ENCODE measurements at regions not wholly inside any gene's neighbourhood (a gene's known extent, or its start where the extent isn't known, plus 50 kb on each side); places are given as distances from the start of the nearest gene placed in this dataset.

DNA sequence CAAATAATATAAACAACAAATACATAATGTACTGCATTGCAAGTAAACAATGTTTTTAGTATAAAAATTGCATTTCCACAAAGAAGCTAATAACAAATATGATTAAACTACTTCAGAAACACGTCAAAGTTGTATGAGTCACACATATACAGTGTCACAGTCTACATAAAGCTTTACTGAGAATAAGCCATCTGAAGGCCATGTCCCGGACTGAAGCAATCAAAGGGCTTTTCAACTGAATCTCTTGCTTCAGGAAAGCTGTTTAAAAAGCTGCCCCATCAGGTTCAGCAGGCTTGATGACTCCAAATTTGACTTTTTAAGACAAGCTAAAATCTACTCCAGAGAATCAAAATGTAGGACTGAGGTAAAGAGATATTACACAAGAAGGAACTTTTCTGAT, 1476.8 kb downstream of the ADGRL3 start:
- TF ChIP-seq, protein P1, sequence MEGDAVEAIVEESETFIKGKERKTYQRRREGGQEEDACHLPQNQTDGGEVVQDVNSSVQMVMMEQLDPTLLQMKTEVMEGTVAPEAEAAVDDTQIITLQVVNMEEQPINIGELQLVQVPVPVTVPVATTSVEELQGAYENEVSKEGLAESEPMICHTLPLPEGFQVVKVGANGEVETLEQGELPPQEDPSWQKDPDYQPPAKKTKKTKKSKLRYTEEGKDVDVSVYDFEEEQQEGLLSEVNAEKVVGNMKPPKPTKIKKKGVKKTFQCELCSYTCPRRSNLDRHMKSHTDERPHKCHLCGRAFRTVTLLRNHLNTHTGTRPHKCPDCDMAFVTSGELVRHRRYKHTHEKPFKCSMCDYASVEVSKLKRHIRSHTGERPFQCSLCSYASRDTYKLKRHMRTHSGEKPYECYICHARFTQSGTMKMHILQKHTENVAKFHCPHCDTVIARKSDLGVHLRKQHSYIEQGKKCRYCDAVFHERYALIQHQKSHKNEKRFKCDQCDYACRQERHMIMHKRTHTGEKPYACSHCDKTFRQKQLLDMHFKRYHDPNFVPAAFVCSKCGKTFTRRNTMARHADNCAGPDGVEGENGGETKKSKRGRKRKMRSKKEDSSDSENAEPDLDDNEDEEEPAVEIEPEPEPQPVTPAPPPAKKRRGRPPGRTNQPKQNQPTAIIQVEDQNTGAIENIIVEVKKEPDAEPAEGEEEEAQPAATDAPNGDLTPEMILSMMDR (IDR thresholded peaks at IDR 0.05) = no peak
- TF ChIP-seq POLR2A (IDR thresholded peaks at IDR 0.05) = no peak

Data from prostate gland (tissue), 2 donors.